ENCODE measurements at regions not wholly inside any gene's neighbourhood (a gene's known extent, or its start where the extent isn't known, plus 50 kb on each side); places are given as distances from the start of the nearest gene placed in this dataset.

GRCh38 chr9:95715868-95716435 is 159.5 kb upstream of the ERCC6L2 start:
- no peaks in the 10 kb centered on the region for H3K4me1 Mint-ChIP-seq (ENCODE audit: low read depth)
- no peak overlapping the region for H3K4me3 ChIP-seq (ENCODE audit: low read length)
- H3K4me1 ChIP-seq (ENCODE audit: insufficient read depth, low read length): no peaks in the 10 kb centered on the region
- H3K27ac Mint-ChIP-seq: no peak overlapping the region
- intact Hi-C loops (cut with DNase I, micrococcal nuclease): no loop called here
- peaks cover 11% of the 10 kb centered on the region for H3K9me3 Mint-ChIP-seq
- no peaks in the 10 kb centered on the region for H3K27me3 Mint-ChIP-seq
- H3K9me3 ChIP-seq (ENCODE audit: control insufficient read depth in 1 of 2, insufficient read depth in 1 of 2, low read length in 2 of 2): peaks cover 0 to 30% of the 10 kb centered on the region in 2 experiments
- no peaks in the 10 kb centered on the region for H3K27me3 ChIP-seq (ENCODE audit: control insufficient read depth in 1 of 2, insufficient read depth in 2 of 2, low read length in 2 of 2)
- ChIA-PET POLR2A (no interaction called here), CTCF (no interaction called here)
- DNase-seq (no peak), ATAC-seq (ENCODE audit: poor library complexity) (no peak)
- no peaks in the 10 kb centered on the region for H3K36me3 ChIP-seq (ENCODE audit: insufficient read depth, low read length)
- H3K36me3 Mint-ChIP-seq (ENCODE audit: low read depth): no peaks in the 10 kb centered on the region
- no peak overlapping the region for H3K27ac ChIP-seq (ENCODE audit: low read depth in 1 of 2, low read length in 2 of 2)
- no peak overlapping the region for H3K4me3 Mint-ChIP-seq
- no peak for TF ChIP-seq CTCF (IDR thresholded peaks at IDR 0.05)

- CTCF ChIA-PET: no interaction called here
These were observed 165.0 kb upstream of the ERCC6L2 start for GRCh38 chr9:95710446-95710845.

GRCh38 chr9:95696701-95697100 is 178.8 kb upstream of the ERCC6L2 start:
- no peak for ATAC-seq (ENCODE audit: poor library complexity)

More at GRCh38 chr9:95710446-95710845, 165.0 kb upstream of the ERCC6L2 start:
- ATAC-seq (ENCODE audit: poor library complexity): no peak
- Mint-ChIP-seq H3K36me3 (ENCODE audit: low read depth) (no peaks in the 10 kb centered on the region), H3K4me3 (no peak overlapping the region), H3K27ac (no peak overlapping the region), H3K27me3 (no peaks in the 10 kb centered on the region), H3K4me1 (ENCODE audit: low read depth) (no peaks in the 10 kb centered on the region), H3K9me3 (peaks cover under 1% of the 10 kb centered on the region)
- POLR2A ChIA-PET: no interaction called here
- intact Hi-C loops (cut with DNase I, micrococcal nuclease): no loop called here
- no peak overlapping the region for H3K27ac ChIP-seq (ENCODE audit: low read depth in 1 of 2, low read length in 2 of 2)
- no peak for TF ChIP-seq CTCF (IDR thresholded peaks at IDR 0.05)
- no peak overlapping the region for H3K4me3 ChIP-seq (ENCODE audit: low read length)
- DNase-seq: no peak
- H3K4me1 ChIP-seq (ENCODE audit: insufficient read depth, low read length): no peaks in the 10 kb centered on the region
- no peaks in the 10 kb centered on the region for H3K36me3 ChIP-seq (ENCODE audit: insufficient read depth, low read length)
- H3K9me3 ChIP-seq (ENCODE audit: control insufficient read depth in 1 of 2, insufficient read depth in 1 of 2, low read length in 2 of 2): peaks cover 0 to 21% of the 10 kb centered on the region in 2 experiments
- H3K27me3 ChIP-seq (ENCODE audit: control insufficient read depth in 1 of 2, insufficient read depth in 2 of 2, low read length in 2 of 2): no peaks in the 10 kb centered on the region

More at GRCh38 chr9:95696701-95697100, 178.8 kb upstream of the ERCC6L2 start:
- peaks cover 4% of the 10 kb centered on the region for H3K27me3 Mint-ChIP-seq
- no peaks in the 10 kb centered on the region for H3K4me1 ChIP-seq (ENCODE audit: insufficient read depth, low read length)
- TF ChIP-seq CTCF (IDR thresholded peaks at IDR 0.05): no peak
- H3K27me3 ChIP-seq (ENCODE audit: control insufficient read depth in 1 of 2, insufficient read depth in 2 of 2, low read length in 2 of 2): peaks cover 0 to 3% of the 10 kb centered on the region in 2 experiments
- intact Hi-C loops (cut with DNase I, micrococcal nuclease): no loop called here
- CTCF ChIA-PET: no interaction called here
- peaks cover 0 to 3% of the 10 kb centered on the region in 2 experiments for H3K9me3 ChIP-seq (ENCODE audit: control insufficient read depth in 1 of 2, insufficient read depth in 1 of 2, low read length in 2 of 2)
- H3K36me3 ChIP-seq (ENCODE audit: insufficient read depth, low read length): no peaks in the 10 kb centered on the region
- H3K36me3 Mint-ChIP-seq (ENCODE audit: low read depth): no peaks in the 10 kb centered on the region
- H3K27ac ChIP-seq (ENCODE audit: low read depth in 1 of 2, low read length in 2 of 2): no peak overlapping the region
- H3K4me1 Mint-ChIP-seq (ENCODE audit: low read depth): no peaks in the 10 kb centered on the region
- H3K4me3 Mint-ChIP-seq: no peak overlapping the region
- POLR2A ChIA-PET: no interaction called here
- H3K9me3 Mint-ChIP-seq: peaks cover 4% of the 10 kb centered on the region
- DNase-seq: no peak
- H3K27ac Mint-ChIP-seq: no peak overlapping the region
- no peak overlapping the region for H3K4me3 ChIP-seq (ENCODE audit: low read length)
